Caki2 (cell line): ENCODE measurements at regions not wholly inside any gene's neighbourhood (a gene's known extent, or its start where the extent isn't known, plus 50 kb on each side); places are given as distances from the start of the nearest gene placed in this dataset.
A peak's percentile ranks its signal among the peaks of the same experiment; 100 is the strongest.
"Not testable (repeated sequence)": the region's sequence is repeated elsewhere in the genome, so short reads cannot be mapped to it uniquely, and the experiment has no call there.

Experiments
- DNase-seq: peaks from one replicate; pipeline ENCODE4 v3.0.0-alpha.2; 2015; ENCODE audit warnings: low read depth
- in situ Hi-C: cut with HindIII; loops from 2 replicates; pipeline ENCODE4 v1.10.0; 2016; ENCODE audit warnings: low sequenced_read_pairs, low pct_unique_long_range_greater_than_20kb, mixed read lengths

- in situ Hi-C loops, result no loop called here
- no peak for DNase-seq
These were observed 700.1 kb upstream of the CHAC2 start for GRCh38 chr2:53067533-53067932.

- no peak for DNase-seq
- in situ Hi-C loops, result no loop called here
These were observed 700.5 kb upstream of the CHAC2 start for GRCh38 chr2:53067056-53067455.

GRCh38 chr2:53064154-53064553 is 703.5 kb upstream of the CHAC2 start:
- in situ Hi-C loops, result no loop called here
- no peak for DNase-seq

- in situ Hi-C loops, result no loop called here
- DNase-seq, result no peak
These were observed 709.1 kb upstream of the CHAC2 start for GRCh38 chr2:53058526-53058925.

- in situ Hi-C loops, result no loop called here
- DNase-seq, result no peak
These were observed 713.7 kb upstream of the CHAC2 start for GRCh38 chr2:53053937-53054336.

- DNase-seq, result no peak
- in situ Hi-C loops, result no loop called here
These were observed 716.4 kb upstream of the CHAC2 start for GRCh38 chr2:53051157-53051556.

GRCh38 chr2:53040536-53041229 is 726.9 kb upstream of the CHAC2 start:
- in situ Hi-C loops, result no loop called here
- no peak for DNase-seq

GRCh38 chr2:53036196-53036595 is 731.4 kb upstream of the CHAC2 start:
- in situ Hi-C loops, result no loop called here
- peak; percentile 9 for DNase-seq

- DNase-seq, result no peak
- in situ Hi-C loops, result no loop called here
These were observed 732.5 kb upstream of the CHAC2 start for GRCh38 chr2:53035153-53035552.

GRCh38 chr2:53033411-53033810 is 734.2 kb upstream of the CHAC2 start:
- DNase-seq, result no peak
- in situ Hi-C loops, result no loop called here

- in situ Hi-C loops, result no loop called here
- DNase-seq, result no peak
These were observed 738.7 kb upstream of the CHAC2 start for GRCh38 chr2:53028746-53029423.

GRCh38 chr2:53028225-53028624 is 739.4 kb upstream of the CHAC2 start:
- in situ Hi-C loops, result no loop called here
- DNase-seq, result no peak

- in situ Hi-C loops, DNase-seq: not testable (repeated sequence)
These were observed 745.4 kb upstream of the CHAC2 start for GRCh38 chr2:53022248-53022647.

- DNase-seq, result no peak
- in situ Hi-C loops, result no loop called here
These were observed 745.8 kb upstream of the CHAC2 start for GRCh38 chr2:53021828-53022227.

- in situ Hi-C loops, result no loop called here
- no peak for DNase-seq
These were observed 746.3 kb upstream of the CHAC2 start for GRCh38 chr2:53021292-53021691.

GRCh38 chr2:53018825-53019425 is 748.7 kb upstream of the CHAC2 start:
- peak; percentile 7 for DNase-seq
- in situ Hi-C loops, result no loop called here

- in situ Hi-C loops, result no loop called here
- peak; percentile 27 for DNase-seq
These were observed 760.6 kb upstream of the CHAC2 start for GRCh38 chr2:53006980-53007379.

- DNase-seq, result no peak
- in situ Hi-C loops, result no loop called here
These were observed 763.2 kb upstream of the CHAC2 start for GRCh38 chr2:53004413-53004812.

- in situ Hi-C loops, result no loop called here
- no peak for DNase-seq
These were observed 772.2 kb upstream of the CHAC2 start for GRCh38 chr2:52995424-52995823.
